DND-41 (cell line): ENCODE measurements at regions not wholly inside any gene's neighbourhood (a gene's known extent, or its start where the extent isn't known, plus 50 kb on each side); places are given as distances from the start of the nearest gene placed in this dataset.

Source experiments
- CTCF ChIP-seq: IDR thresholded peaks from 2 replicates; pipeline ENCODE4 v1.5.1; 2012; ENCODE audit warnings: borderline replicate concordance, low read length, moderate library complexity, mild to moderate bottlenecking; ENCODE audit not compliant: poor library complexity, severe bottlenecking; ENCODE audit errors: extremely low read depth
- EZH2 ChIP-seq: IDR thresholded peaks from 3 replicates; pipeline ENCODE4 v1.6.1; 2012; ENCODE audit warnings: borderline replicate concordance, low read depth, mild to moderate bottlenecking, moderate library complexity, low read length, inconsistent platforms; ENCODE audit not compliant: severe bottlenecking

DNA sequence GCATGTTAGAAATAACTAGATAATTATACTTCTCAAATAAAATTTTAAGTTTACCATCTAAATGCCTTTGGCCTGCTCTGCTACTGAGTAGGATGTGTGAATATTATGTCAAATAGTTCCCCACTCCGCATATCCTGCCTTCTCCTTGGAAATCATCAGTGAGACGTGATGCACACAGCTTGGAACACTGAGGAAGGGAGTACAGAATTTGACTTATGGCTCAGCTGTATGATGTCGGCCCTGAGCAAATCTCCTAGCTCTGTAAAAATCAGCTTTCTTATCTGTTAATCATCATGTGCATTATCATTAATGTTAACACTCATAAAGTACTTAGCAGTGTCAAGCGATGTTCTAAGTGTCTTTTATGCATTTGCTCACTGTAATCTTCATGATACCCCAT, 241.0 kb upstream of the ANKRD50 start:
- TF ChIP-seq CTCF, result no peak
- TF ChIP-seq EZH2, result no peak
